GM23338 (cell line): ENCODE measurements at regions not wholly inside any gene's neighbourhood (a gene's known extent, or its start where the extent isn't known, plus 50 kb on each side); places are given as distances from the start of the nearest gene placed in this dataset.
A peak's percentile ranks its signal among the peaks of the same experiment; 100 is the strongest.

Experiments
- ATAC-seq: fragments of 200-7000 bp; cut with Tn5 transposase; 3 replicates; pipeline ENCODE4 v1.9.1; 2020
- DNase-seq: peaks from one replicate; pipeline ENCODE4 v3.0.0-alpha.2; 2015; ENCODE audit warnings: low spot score
- H2AFZ ChIP-seq: fragments of 200-600 bp; sonication (generic); 2 replicates; pipeline ENCODE4 v1.8.0; 2016; ENCODE audit warnings: antibody characterized with exemption, mild to moderate bottlenecking, moderate library complexity
- H3F3A ChIP-seq: fragments of 200-600 bp; sonication (generic); replicated peaks from 2 replicates; pipeline ENCODE4 v1.8.0; 2017; ENCODE audit warnings: antibody characterized with exemption, mixed run types, low read depth
- H3K27ac ChIP-seq: fragments of 200-600 bp; sonication (generic); 2 replicates; pipeline ENCODE4 v1.6.1; 2016; ENCODE audit warnings: low read depth
- H3K27me3 ChIP-seq: fragments of 200-600 bp; sonication (generic); 2 replicates; pipeline ENCODE4 v1.8.0; 2016; ENCODE audit warnings: mild to moderate bottlenecking, mixed run types, moderate library complexity; ENCODE audit not compliant: insufficient read depth
- H3K36me3 ChIP-seq: fragments of 200-600 bp; sonication (generic); 2 replicates; pipeline ENCODE4 v1.8.0; 2016; ENCODE audit warnings: mild to moderate bottlenecking; ENCODE audit not compliant: insufficient read depth
- H3K4me1 ChIP-seq: fragments of 200-600 bp; sonication (generic); 2 replicates; pipeline ENCODE4 v1.8.0; 2016; ENCODE audit warnings: mild to moderate bottlenecking, moderate library complexity; ENCODE audit not compliant: insufficient read depth
- H3K4me2 ChIP-seq: fragments of 200-600 bp; sonication (generic); 2 replicates; pipeline ENCODE4 v1.7.1; 2017; ENCODE audit warnings: mixed run types
- H3K4me3 ChIP-seq: fragments of 200-600 bp; sonication (generic); 2 replicates; pipeline ENCODE4 v1.6.1; 2016; ENCODE audit warnings: mixed run types
- H3K79me2 ChIP-seq: fragments of 200-600 bp; sonication (generic); replicated peaks from 2 replicates; pipeline ENCODE4 v1.8.0; 2017; ENCODE audit warnings: mild to moderate bottlenecking; ENCODE audit not compliant: insufficient read depth
- H3K9me2 ChIP-seq: fragments of 200-600 bp; sonication (generic); 2 replicates; pipeline ENCODE4 v1.8.0; 2017; ENCODE audit not compliant: insufficient read depth
- H4K20me1 ChIP-seq: fragments of 200-600 bp; sonication (generic); replicated peaks from 2 replicates; pipeline ENCODE4 v1.8.0; 2017; ENCODE audit warnings: mild to moderate bottlenecking; ENCODE audit not compliant: insufficient read depth
- H3K27ac Mint-ChIP-seq: 2 replicates; pipeline ENCODE4 v1.8.0; 2020; ENCODE audit warnings: inconsistent platforms, mild to moderate bottlenecking, moderate library complexity, mixed read lengths
- H3K27me3 Mint-ChIP-seq: 3 replicates; pipeline ENCODE4 v1.8.0; 2022; ENCODE audit warnings: low read depth, mild to moderate bottlenecking, moderate library complexity, mixed read lengths, inconsistent platforms; ENCODE audit not compliant: insufficient read depth, poor library complexity
- H3K36me3 Mint-ChIP-seq: 3 replicates; pipeline ENCODE4 v1.8.0; 2021; ENCODE audit warnings: low read depth, mild to moderate bottlenecking, inconsistent platforms, moderate library complexity, mixed read lengths
- H3K4me1 Mint-ChIP-seq: 3 replicates; pipeline ENCODE4 v1.8.0; 2020; ENCODE audit warnings: mild to moderate bottlenecking, inconsistent platforms, mixed read lengths
- H3K4me3 Mint-ChIP-seq: 3 replicates; pipeline ENCODE4 v1.8.0; 2021; ENCODE audit warnings: moderate library complexity, mild to moderate bottlenecking, inconsistent platforms, mixed read lengths
- H3K9me3 Mint-ChIP-seq: 3 replicates; pipeline ENCODE4 v1.8.0; 2020; ENCODE audit warnings: moderate library complexity, mild to moderate bottlenecking, inconsistent platforms, mixed read lengths
- JUNB ChIP-seq: IDR thresholded peaks from one replicate; pipeline ENCODE4 v1.6.1; 2016; ENCODE audit warnings: antibody characterized with exemption; ENCODE audit not compliant: unreplicated experiment
- STAT1 ChIP-seq: IDR thresholded peaks from one replicate; pipeline ENCODE4 v1.6.1; 2016; ENCODE audit warnings: antibody characterized with exemption; ENCODE audit not compliant: unreplicated experiment
- ZNF114 ChIP-seq: fragments of 250-450 bp; sonication (Bioruptor Pico); IDR thresholded peaks from 2 replicates; pipeline ENCODE4 v1.5.0; 2020; ENCODE audit warnings: mild to moderate bottlenecking, moderate library complexity
- ZNF331 ChIP-seq: fragments of 250-450 bp; sonication (Bioruptor Pico); IDR thresholded peaks from 2 replicates; pipeline ENCODE4 v1.5.0; 2020; ENCODE audit warnings: low read depth, mild to moderate bottlenecking, moderate library complexity
- TF ChIP-seq, protein P1 (sequence below): IDR thresholded peaks from one replicate; pipeline ENCODE4 v1.6.1; 2018; ENCODE audit warnings: antibody characterized with exemption; ENCODE audit not compliant: unreplicated experiment
- TF ChIP-seq, protein P2 (sequence below), 2 experiments: fragments of 200-600 bp in 1 of 2; sonication (generic) in 1 of 2; conservative IDR thresholded peaks; 2 replicates each; pipeline versions ENCODE4 v1.5.1 to v1.6.1; 2016 to 2017; ENCODE audit warnings: antibody characterized with exemption in 2 of 2, low read depth in 2 of 2, mild to moderate bottlenecking in 2 of 2, moderate library complexity in 1 of 2

DNA sequence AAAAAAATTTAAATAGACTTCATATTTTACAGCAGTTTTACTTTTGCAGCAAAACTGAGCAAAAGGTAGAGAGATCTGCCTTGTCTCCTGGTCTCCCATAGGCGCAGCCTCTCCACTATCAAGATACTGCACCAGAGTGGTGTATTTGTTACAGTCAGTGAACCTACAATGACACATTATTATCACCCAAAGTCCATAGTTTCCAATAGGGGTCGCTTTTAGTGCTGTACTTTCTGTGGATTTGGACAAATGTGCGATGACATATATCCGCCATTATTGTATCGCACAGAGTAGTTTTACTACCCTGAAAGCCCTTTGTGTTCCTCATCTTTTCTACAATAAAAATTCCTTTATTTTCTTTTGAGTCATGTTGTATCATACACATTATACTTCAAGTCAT is 153.2 kb upstream of the CCDC179 start:
- TF ChIP-seq, protein P1, sequence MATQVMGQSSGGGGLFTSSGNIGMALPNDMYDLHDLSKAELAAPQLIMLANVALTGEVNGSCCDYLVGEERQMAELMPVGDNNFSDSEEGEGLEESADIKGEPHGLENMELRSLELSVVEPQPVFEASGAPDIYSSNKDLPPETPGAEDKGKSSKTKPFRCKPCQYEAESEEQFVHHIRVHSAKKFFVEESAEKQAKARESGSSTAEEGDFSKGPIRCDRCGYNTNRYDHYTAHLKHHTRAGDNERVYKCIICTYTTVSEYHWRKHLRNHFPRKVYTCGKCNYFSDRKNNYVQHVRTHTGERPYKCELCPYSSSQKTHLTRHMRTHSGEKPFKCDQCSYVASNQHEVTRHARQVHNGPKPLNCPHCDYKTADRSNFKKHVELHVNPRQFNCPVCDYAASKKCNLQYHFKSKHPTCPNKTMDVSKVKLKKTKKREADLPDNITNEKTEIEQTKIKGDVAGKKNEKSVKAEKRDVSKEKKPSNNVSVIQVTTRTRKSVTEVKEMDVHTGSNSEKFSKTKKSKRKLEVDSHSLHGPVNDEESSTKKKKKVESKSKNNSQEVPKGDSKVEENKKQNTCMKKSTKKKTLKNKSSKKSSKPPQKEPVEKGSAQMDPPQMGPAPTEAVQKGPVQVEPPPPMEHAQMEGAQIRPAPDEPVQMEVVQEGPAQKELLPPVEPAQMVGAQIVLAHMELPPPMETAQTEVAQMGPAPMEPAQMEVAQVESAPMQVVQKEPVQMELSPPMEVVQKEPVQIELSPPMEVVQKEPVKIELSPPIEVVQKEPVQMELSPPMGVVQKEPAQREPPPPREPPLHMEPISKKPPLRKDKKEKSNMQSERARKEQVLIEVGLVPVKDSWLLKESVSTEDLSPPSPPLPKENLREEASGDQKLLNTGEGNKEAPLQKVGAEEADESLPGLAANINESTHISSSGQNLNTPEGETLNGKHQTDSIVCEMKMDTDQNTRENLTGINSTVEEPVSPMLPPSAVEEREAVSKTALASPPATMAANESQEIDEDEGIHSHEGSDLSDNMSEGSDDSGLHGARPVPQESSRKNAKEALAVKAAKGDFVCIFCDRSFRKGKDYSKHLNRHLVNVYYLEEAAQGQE, result no peak
- no peak for TF ChIP-seq STAT1
- TF ChIP-seq JUNB, result no peak
- TF ChIP-seq, protein P2, sequence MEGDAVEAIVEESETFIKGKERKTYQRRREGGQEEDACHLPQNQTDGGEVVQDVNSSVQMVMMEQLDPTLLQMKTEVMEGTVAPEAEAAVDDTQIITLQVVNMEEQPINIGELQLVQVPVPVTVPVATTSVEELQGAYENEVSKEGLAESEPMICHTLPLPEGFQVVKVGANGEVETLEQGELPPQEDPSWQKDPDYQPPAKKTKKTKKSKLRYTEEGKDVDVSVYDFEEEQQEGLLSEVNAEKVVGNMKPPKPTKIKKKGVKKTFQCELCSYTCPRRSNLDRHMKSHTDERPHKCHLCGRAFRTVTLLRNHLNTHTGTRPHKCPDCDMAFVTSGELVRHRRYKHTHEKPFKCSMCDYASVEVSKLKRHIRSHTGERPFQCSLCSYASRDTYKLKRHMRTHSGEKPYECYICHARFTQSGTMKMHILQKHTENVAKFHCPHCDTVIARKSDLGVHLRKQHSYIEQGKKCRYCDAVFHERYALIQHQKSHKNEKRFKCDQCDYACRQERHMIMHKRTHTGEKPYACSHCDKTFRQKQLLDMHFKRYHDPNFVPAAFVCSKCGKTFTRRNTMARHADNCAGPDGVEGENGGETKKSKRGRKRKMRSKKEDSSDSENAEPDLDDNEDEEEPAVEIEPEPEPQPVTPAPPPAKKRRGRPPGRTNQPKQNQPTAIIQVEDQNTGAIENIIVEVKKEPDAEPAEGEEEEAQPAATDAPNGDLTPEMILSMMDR (conservative IDR thresholded peaks at IDR 0.05; ENCODE audit: low read depth in 2 of 2), result 0 out of 4 replicates have a peak, but pooled peaks of 1 of the 2 experiments have one; percentile 3
- Mint-ChIP-seq H3K27me3 (no peaks in the 10 kb centered on the region), H3K9me3 (no peaks in the 10 kb centered on the region), H3K27ac (no peak overlapping the region), H3K4me1 (no peaks in the 10 kb centered on the region), H3K36me3 (no peaks in the 10 kb centered on the region), H3K4me3 (no peak overlapping the region)
- H4K20me1 ChIP-seq, result no peaks in the 10 kb centered on the region
- H3K4me3 ChIP-seq, result no peak overlapping the region
- no peaks in the 10 kb centered on the region for H3K79me2 ChIP-seq
- no peaks in the 10 kb centered on the region for H3K27me3 ChIP-seq
- H3F3A ChIP-seq, result no peaks in the 10 kb centered on the region
- no peak for ATAC-seq
- no peak for DNase-seq
- H3K4me2 ChIP-seq, result no peak overlapping the region
- no peaks in the 10 kb centered on the region for H3K4me1 ChIP-seq
- 0 out of 2 replicates have a peak, but pooled peaks cover 5% of the 10 kb centered on the region for H3K9me2 ChIP-seq
- no peak overlapping the region for H3K27ac ChIP-seq
- H2AFZ ChIP-seq, result no peak overlapping the region
- H3K36me3 ChIP-seq, result no peaks in the 10 kb centered on the region

DNA sequence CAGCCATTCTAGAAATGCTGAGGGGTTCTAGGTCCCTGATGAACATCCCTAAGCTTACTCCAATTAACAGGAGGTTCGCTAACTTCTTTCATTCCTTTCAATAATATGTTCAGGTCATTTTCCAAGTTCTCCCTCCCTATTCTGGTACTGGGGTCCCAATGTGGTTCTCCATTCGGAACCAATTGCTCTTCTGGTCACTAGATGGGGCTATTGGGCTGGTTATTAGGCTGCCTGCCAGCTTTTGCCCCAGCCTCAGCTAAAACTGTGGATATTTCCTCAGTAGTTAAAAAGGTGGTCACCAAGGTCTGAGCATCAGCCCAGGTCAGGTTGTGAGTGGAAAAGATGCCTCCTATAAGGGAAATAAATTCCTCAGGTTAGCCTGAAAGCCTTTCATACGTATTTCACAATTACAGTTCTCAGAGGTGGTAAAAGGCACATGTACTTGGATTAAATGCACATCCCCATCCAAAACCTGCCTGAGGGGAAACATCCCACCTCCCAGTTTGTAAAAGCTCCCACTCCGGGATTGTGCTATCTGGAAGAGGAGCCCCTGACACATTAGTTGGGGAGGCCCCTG is 161.1 kb upstream of the CCDC179 start:
- TF ChIP-seq, protein P2 (conservative IDR thresholded peaks at IDR 0.05; ENCODE audit: low read depth in 2 of 2), result peak; percentile 85 to 94
- TF ChIP-seq ZNF331 (no peak), ZNF114 (CRISPR knock-in tag) (no peak)
- Mint-ChIP-seq H3K27ac (no peak overlapping the region), H3K9me3 (no peaks in the 10 kb centered on the region), H3K4me1 (peaks cover 7% of the 10 kb centered on the region; the same call in 2 of the 3 replicates), H3K4me3 (no peak overlapping the region), H3K36me3 (no peaks in the 10 kb centered on the region), H3K27me3 (no peaks in the 10 kb centered on the region)
- no peaks in the 10 kb centered on the region for H3K79me2 ChIP-seq
- no peak overlapping the region for H2AFZ ChIP-seq
- no peaks in the 10 kb centered on the region for H3K36me3 ChIP-seq
- no peaks in the 10 kb centered on the region for H3K4me1 ChIP-seq
- peak; percentile 87 for ATAC-seq
- no peaks in the 10 kb centered on the region for H3F3A ChIP-seq
- 0 out of 2 replicates have a peak, but pooled peaks cover 7% of the 10 kb centered on the region for H3K9me2 ChIP-seq
- H3K4me3 ChIP-seq, result no peak overlapping the region
- peak; percentile 68 for DNase-seq
- no peak overlapping the region for H3K4me2 ChIP-seq
- no peak overlapping the region for H3K27ac ChIP-seq
- H4K20me1 ChIP-seq, result no peaks in the 10 kb centered on the region
- H3K27me3 ChIP-seq, result no peaks in the 10 kb centered on the region
